ENCODE measurements at regions not wholly inside any gene's neighbourhood (a gene's known extent, or its start where the extent isn't known, plus 50 kb on each side); places are given as distances from the start of the nearest gene placed in this dataset.

DNA sequence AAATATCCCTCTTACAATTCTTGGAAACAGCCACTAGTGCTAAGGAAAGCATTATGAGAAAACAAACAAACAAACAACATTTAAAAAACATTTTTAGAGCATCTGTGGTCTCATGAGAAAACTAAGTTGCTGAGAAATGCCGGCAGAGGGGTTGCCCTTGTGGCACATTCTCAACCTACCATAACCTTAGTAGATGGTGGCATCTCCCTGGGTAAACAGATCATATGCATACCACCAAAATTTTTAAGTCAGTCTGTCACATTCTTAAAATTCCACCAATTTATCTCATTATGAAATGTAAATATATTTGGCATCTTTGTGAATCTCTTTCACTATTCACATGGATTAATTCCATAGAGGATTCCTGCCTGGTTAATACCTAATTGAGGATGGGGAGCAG, 575.7 kb upstream of the MARCKS start:
- H3K9ac ChIP-seq (replicated peaks; ENCODE audit: extremely low read depth, insufficient read depth, low read length): no peak overlapping the region
- no peaks in the 10 kb centered on the region for H4K20me1 ChIP-seq (replicated peaks; ENCODE audit: control insufficient read depth, extremely low read depth, insufficient read depth, low read length)
- intact Hi-C loops (cut with micrococcal nuclease) (no loop called here), dilution Hi-C loops (cut with MboI; ENCODE audit: extremely low pct_ligation_motif_present, low sequenced_read_pairs) (no loop called here)
- FAIRE-seq: no peak
- ChIA-PET CTCF (no interaction called here), POLR2A (no interaction called here)
- BruUV-seq (replicated peaks): no TSS peak
- no peak for DNase-seq (ENCODE audit: low read depth, low spot score)
- H3K79me2 ChIP-seq (ENCODE audit: control insufficient read depth, insufficient read depth, low read length): no peaks in the 10 kb centered on the region
- H2AFZ ChIP-seq (ENCODE audit: low read depth, low read length): no peak overlapping the region
- no peak overlapping the region for H3K4me2 ChIP-seq (ENCODE audit: insufficient read depth, low read length)
- peaks cover 14% of the 10 kb centered on the region for H3K4me1 ChIP-seq (ENCODE audit: control insufficient read depth, extremely low read depth, insufficient read depth, low read length)
- no peaks in the 10 kb centered on the region for H3K27me3 ChIP-seq (ENCODE audit: control insufficient read depth in 2 of 2, insufficient read depth in 2 of 2, low read length in 2 of 2)
- H3K9me1 ChIP-seq (replicated peaks; ENCODE audit: control insufficient read depth, extremely low read depth, insufficient read depth, low read length): no peaks in the 10 kb centered on the region
- no peaks in the 10 kb centered on the region for H3K36me3 ChIP-seq (ENCODE audit: control insufficient read depth in 2 of 2, extremely low read depth in 1 of 2, insufficient read depth in 2 of 2, low read length in 2 of 2)
- no peak overlapping the region for H3K4me3 ChIP-seq (replicated peaks in 1 of 3; ENCODE audit: insufficient read depth in 1 of 3, low read depth in 1 of 3, low read length in 3 of 3)
- TF ChIP-seq, protein P1, sequence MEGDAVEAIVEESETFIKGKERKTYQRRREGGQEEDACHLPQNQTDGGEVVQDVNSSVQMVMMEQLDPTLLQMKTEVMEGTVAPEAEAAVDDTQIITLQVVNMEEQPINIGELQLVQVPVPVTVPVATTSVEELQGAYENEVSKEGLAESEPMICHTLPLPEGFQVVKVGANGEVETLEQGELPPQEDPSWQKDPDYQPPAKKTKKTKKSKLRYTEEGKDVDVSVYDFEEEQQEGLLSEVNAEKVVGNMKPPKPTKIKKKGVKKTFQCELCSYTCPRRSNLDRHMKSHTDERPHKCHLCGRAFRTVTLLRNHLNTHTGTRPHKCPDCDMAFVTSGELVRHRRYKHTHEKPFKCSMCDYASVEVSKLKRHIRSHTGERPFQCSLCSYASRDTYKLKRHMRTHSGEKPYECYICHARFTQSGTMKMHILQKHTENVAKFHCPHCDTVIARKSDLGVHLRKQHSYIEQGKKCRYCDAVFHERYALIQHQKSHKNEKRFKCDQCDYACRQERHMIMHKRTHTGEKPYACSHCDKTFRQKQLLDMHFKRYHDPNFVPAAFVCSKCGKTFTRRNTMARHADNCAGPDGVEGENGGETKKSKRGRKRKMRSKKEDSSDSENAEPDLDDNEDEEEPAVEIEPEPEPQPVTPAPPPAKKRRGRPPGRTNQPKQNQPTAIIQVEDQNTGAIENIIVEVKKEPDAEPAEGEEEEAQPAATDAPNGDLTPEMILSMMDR (IDR thresholded peaks at IDR 0.05; ENCODE audit: extremely low read depth in 1 of 2, insufficient read depth in 1 of 2, low read depth in 1 of 2, low read length in 2 of 2): no peak
- TF ChIP-seq MYC (IDR thresholded peaks at IDR 0.05; ENCODE audit: low read depth, low read length): no peak
- TF ChIP-seq JUN (IDR thresholded peaks at IDR 0.05; ENCODE audit: borderline replicate concordance, insufficient read depth, insufficient read length, low read depth): no peak
- no peak for TF ChIP-seq GATA2 (IDR thresholded peaks at IDR 0.05; ENCODE audit: insufficient read depth, insufficient read length, low read depth, low read length)
- no peak for TF ChIP-seq POLR2A (IDR thresholded peaks at IDR 0.05; ENCODE audit: low read depth, low read length)
- TF ChIP-seq EZH2 (IDR thresholded peaks at IDR 0.05; ENCODE audit: borderline replicate concordance, low read depth, low read length, severe bottlenecking): no peak
- TF ChIP-seq POLR2AphosphoS5 (IDR thresholded peaks at IDR 0.05; ENCODE audit: insufficient read depth, low read depth, low read length): no peak
- TF ChIP-seq, protein P2, sequence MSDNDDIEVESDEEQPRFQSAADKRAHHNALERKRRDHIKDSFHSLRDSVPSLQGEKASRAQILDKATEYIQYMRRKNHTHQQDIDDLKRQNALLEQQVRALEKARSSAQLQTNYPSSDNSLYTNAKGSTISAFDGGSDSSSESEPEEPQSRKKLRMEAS (IDR thresholded peaks at IDR 0.05; ENCODE audit: insufficient read depth, insufficient read length): no peak
- no peak for TF ChIP-seq FOS (IDR thresholded peaks at IDR 0.05; ENCODE audit: borderline replicate concordance, insufficient read depth, low read length)
- H3K27ac ChIP-seq (ENCODE audit: insufficient read depth, low read depth, low read length): no peak overlapping the region
- no peaks in the 10 kb centered on the region for H3K9me3 ChIP-seq (replicated peaks; ENCODE audit: control insufficient read depth, insufficient read depth, low read length)

Data from endothelial cell of umbilical vein (primary cell).